H1 (cell line): ENCODE measurements at regions not wholly inside any gene's neighbourhood (a gene's known extent, or its start where the extent isn't known, plus 50 kb on each side); places are given as distances from the start of the nearest gene placed in this dataset.
"Not testable (repeated sequence)": the region's sequence is repeated elsewhere in the genome, so short reads cannot be mapped to it uniquely, and the experiment has no call there.

Source experiments
- CTCF ChIA-PET: fragments of 300-600 bp; sonication (Branson Sonifier 250); formaldehyde crosslinking; loops from one replicate; lab custom pipeline; 2021; ENCODE audit not compliant: partially characterized antibody; lab: Charles Lee
- POLR2A ChIA-PET: fragments of 300-600 bp; sonication (Branson Sonifier 250); formaldehyde crosslinking; loops from one replicate; lab custom pipeline; 2021; ENCODE audit warnings: inconsistent platforms; ENCODE audit not compliant: partially characterized antibody; lab: Charles Lee
- DNase-seq, 2 experiments: peaks; one replicate each; pipeline versions ENCODE4 v3.0.0 to v3.0.0-alpha.2; 2010 to 2022; ENCODE audit warnings: low spot score in 2 of 2, low read depth in 1 of 2, mixed read lengths in 1 of 2
- FAIRE-seq: peaks from 2 replicates; lab custom pipeline; 2011; peaks lifted over from hg19 to GRCh38; lab: Jason Lieb, UNC
- H2AFZ ChIP-seq: 2 replicates; pipeline ENCODE4 v1.8.1; 2012; ENCODE audit warnings: low read length, inconsistent platforms
- H2AK5ac ChIP-seq: 2 replicates; pipeline ENCODE4 v1.6.1; 2013; ENCODE audit warnings: low read depth, low read length
- H2BK120ac ChIP-seq: replicated peaks from 2 replicates; pipeline ENCODE3; 2013; ENCODE audit warnings: low read depth, low read length, inconsistent platforms
- H2BK12ac ChIP-seq: 2 replicates; pipeline ENCODE4 v1.6.1; 2013; ENCODE audit warnings: low read depth, low read length
- H2BK15ac ChIP-seq: 2 replicates; pipeline ENCODE4 v1.6.1; 2013; ENCODE audit warnings: low read length
- H2BK20ac ChIP-seq: 2 replicates; pipeline ENCODE4 v1.6.1; 2013; ENCODE audit warnings: low read length
- H2BK5ac ChIP-seq: 2 replicates; pipeline ENCODE4 v1.6.1; 2013; ENCODE audit warnings: low read depth, low read length
- H3K14ac ChIP-seq: 2 replicates; pipeline ENCODE4 v1.6.1; 2013; ENCODE audit warnings: inconsistent platforms; ENCODE audit not compliant: insufficient read length
- H3K18ac ChIP-seq: 2 replicates; pipeline ENCODE4 v1.6.1; 2013; ENCODE audit warnings: low read length; ENCODE audit errors: extremely low read depth
- H3K23ac ChIP-seq: 2 replicates; pipeline ENCODE4 v1.6.1; 2013; ENCODE audit warnings: inconsistent platforms; ENCODE audit not compliant: insufficient read length
- H3K23me2 ChIP-seq: 2 replicates; pipeline ENCODE4 v1.6.1; 2013; ENCODE audit warnings: low read depth, low read length
- H3K27ac ChIP-seq: 2 replicates; pipeline ENCODE4 v1.6.1; 2011; ENCODE audit warnings: low read depth, low read length, inconsistent platforms
- H3K27me3 ChIP-seq, 4 experiments: replicated peaks in 1 of 4; 1 replicate in 1 of 4; 2 replicates in 3 of 4; pipeline versions ENCODE4 v1.6.1 to v1.8.1; 2011 to 2013; ENCODE audit warnings: low read length in 3 of 4, mild to moderate bottlenecking in 3 of 4, inconsistent platforms in 2 of 4, mixed read lengths in 2 of 4, moderate library complexity in 1 of 4; ENCODE audit not compliant: control insufficient read depth in 3 of 4, insufficient read depth in 3 of 4; ENCODE audit errors: extremely low read depth in 1 of 4
- H3K36me3 ChIP-seq, 4 experiments: 2 replicates each; pipeline versions ENCODE4 v1.6.1 to v1.8.1; 2011 to 2013; ENCODE audit warnings: mild to moderate bottlenecking in 4 of 4, low read length in 3 of 4, moderate library complexity in 2 of 4, control low read depth in 1 of 4, inconsistent platforms in 1 of 4; ENCODE audit not compliant: insufficient read depth in 4 of 4, control insufficient read depth in 2 of 4
- H3K4ac ChIP-seq: replicated peaks from 2 replicates; pipeline ENCODE3; 2013; ENCODE audit warnings: low read length, low read depth, mixed read lengths, inconsistent platforms; ENCODE audit not compliant: insufficient read length
- H3K4me1 ChIP-seq, 4 experiments: replicated peaks in 1 of 4; 1 replicate in 1 of 4; 2 replicates in 3 of 4; pipeline versions ENCODE4 v1.6.1 to v1.8.1; 2011 to 2013; ENCODE audit warnings: low read length in 3 of 4, inconsistent platforms in 2 of 4, mixed read lengths in 1 of 4; ENCODE audit not compliant: insufficient read depth in 4 of 4, control insufficient read depth in 3 of 4
- H3K4me2 ChIP-seq, 2 experiments: 2 replicates each; pipeline versions ENCODE4 v1.6.1 to v1.8.1; 2011 to 2013; ENCODE audit warnings: low read depth in 2 of 2, low read length in 2 of 2, control low read depth in 1 of 2, inconsistent platforms in 1 of 2, mild to moderate bottlenecking in 1 of 2; ENCODE audit not compliant: insufficient read depth in 1 of 2
- H3K4me3 ChIP-seq, 4 experiments: fragments of 200-600, 300-600 bp in 1 of 4; sonication (generic), shearing (Covaris generic), sonication (Bioruptor Twin) in 1 of 4; 2 replicates each; pipeline versions ENCODE4 v1.5.1 to v1.8.1; 2011 to 2016; ENCODE audit warnings: low read length in 4 of 4, low read depth in 3 of 4, control low read depth in 2 of 4, inconsistent platforms in 2 of 4, mild to moderate bottlenecking in 2 of 4, mixed read lengths in 1 of 4, moderate library complexity in 1 of 4; ENCODE audit not compliant: insufficient read depth in 2 of 4; ENCODE audit errors: extremely low read depth in 1 of 4
- H3K56ac ChIP-seq: replicated peaks from 2 replicates; pipeline ENCODE3; 2013; ENCODE audit warnings: low read depth, mild to moderate bottlenecking, mixed read lengths, low read length, inconsistent platforms; ENCODE audit not compliant: insufficient read length
- H3K79me1 ChIP-seq: 2 replicates; pipeline ENCODE4 v1.6.1; 2013; ENCODE audit warnings: low read depth, low read length, control low read depth
- H3K79me2 ChIP-seq, 2 experiments: 2 replicates each; pipeline versions ENCODE4 v1.6.1 to v1.8.1; 2012 to 2013; ENCODE audit warnings: low read length in 2 of 2, mild to moderate bottlenecking in 2 of 2, inconsistent platforms in 1 of 2; ENCODE audit not compliant: insufficient read depth in 2 of 2, control insufficient read depth in 1 of 2
- H3K9ac ChIP-seq, 4 experiments: replicated peaks in 1 of 4; 1 replicate in 1 of 4; 2 replicates in 3 of 4; pipeline versions ENCODE4 v1.6.1 to v1.8.1; 2011 to 2013; ENCODE audit warnings: low read depth in 3 of 4, low read length in 3 of 4, control low read depth in 2 of 4, mild to moderate bottlenecking in 2 of 4, moderate library complexity in 2 of 4, inconsistent platforms in 1 of 4; ENCODE audit errors: extremely low read depth in 1 of 4
- H3K9me3 ChIP-seq, 2 experiments: 2 replicates each; pipeline versions ENCODE4 v1.6.1 to v1.8.1; 2012 to 2013; ENCODE audit warnings: mild to moderate bottlenecking in 2 of 2, moderate library complexity in 2 of 2, control low read depth in 1 of 2, inconsistent platforms in 1 of 2, low read depth in 1 of 2, low read length in 1 of 2, mixed read lengths in 1 of 2; ENCODE audit not compliant: insufficient read depth in 2 of 2
- H4K20me1 ChIP-seq, 2 experiments: replicated peaks in 1 of 2; 2 replicates each; pipeline versions ENCODE3 to v1.8.1; 2011 to 2013; ENCODE audit warnings: inconsistent platforms in 2 of 2, low read length in 2 of 2, mild to moderate bottlenecking in 1 of 2; ENCODE audit not compliant: insufficient read depth in 2 of 2, control insufficient read depth in 1 of 2
- H4K5ac ChIP-seq: 2 replicates; pipeline ENCODE4 v1.6.1; 2013; ENCODE audit warnings: low read length, low read depth, mixed read lengths, inconsistent platforms; ENCODE audit not compliant: insufficient read length
- H4K8ac ChIP-seq: 2 replicates; pipeline ENCODE4 v1.8.0; 2013; ENCODE audit warnings: mild to moderate bottlenecking, moderate library complexity, low read length, inconsistent platforms; ENCODE audit not compliant: insufficient read depth; ENCODE audit errors: extremely low read depth
- H4K91ac ChIP-seq: replicated peaks from 2 replicates; pipeline ENCODE3; 2013; ENCODE audit warnings: low read length, mixed read lengths, inconsistent platforms; ENCODE audit not compliant: insufficient read length
- WGBS, 2 experiments: shearing (Covaris generic) in 1 of 2; methylation state at CpG; one replicate each; pipeline versions ENCODE4 v1.1.6 to v1.1.7; 2013 to 2015; ENCODE audit warnings: low lambda C conversion rate in 2 of 2, mixed read lengths in 2 of 2, inconsistent platforms in 1 of 2, low coverage in 1 of 2, missing lambda C conversion rate in 1 of 2; ENCODE audit not compliant: insufficient replicate concordance in 2 of 2, insufficient coverage in 1 of 2, insufficient read length in 1 of 2; ENCODE audit errors: extremely low coverage in 1 of 2, missing lambda C conversion rate in 1 of 2; 5-methylcytosine and 5-hydroxymethylcytosine counted together

DNA sequence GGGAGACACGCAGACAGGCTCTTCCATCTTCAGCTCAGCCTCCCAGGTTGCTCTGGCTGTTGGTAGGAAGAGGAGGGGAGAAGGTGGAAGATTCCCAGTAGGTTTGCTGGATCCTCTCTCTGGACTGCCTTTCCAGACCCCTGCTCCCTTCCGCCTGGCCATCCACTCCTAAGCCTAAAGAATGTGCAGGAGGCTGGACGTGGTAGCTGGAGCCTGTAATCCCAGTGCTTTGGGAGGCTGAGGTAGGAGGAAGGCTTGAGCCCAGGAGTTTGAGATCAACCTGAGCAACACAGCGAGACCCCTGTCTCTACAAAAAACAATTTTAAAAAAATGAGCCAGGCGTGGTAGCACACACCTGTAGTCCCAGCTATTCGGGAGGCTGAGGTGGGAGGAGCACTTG, 2895.6 kb downstream of the RPIA start:
- H3K79me2 ChIP-seq, H3K23ac ChIP-seq, H2AFZ ChIP-seq, H3K27ac ChIP-seq, FAIRE-seq, H3K14ac ChIP-seq, H3K4me1 ChIP-seq, H3K9ac ChIP-seq, H2BK20ac ChIP-seq, DNase-seq, H3K4me2 ChIP-seq, H3K79me1 ChIP-seq, H3K23me2 ChIP-seq, H2BK5ac ChIP-seq, CTCF ChIA-PET, H2AK5ac ChIP-seq, H4K20me1 ChIP-seq, H3K56ac ChIP-seq, H2BK120ac ChIP-seq, H4K8ac ChIP-seq, H3K4me3 ChIP-seq, H3K4ac ChIP-seq, H4K91ac ChIP-seq, H2BK12ac ChIP-seq, H2BK15ac ChIP-seq, POLR2A ChIA-PET, H3K36me3 ChIP-seq, H3K18ac ChIP-seq, H4K5ac ChIP-seq: not testable (repeated sequence)
- WGBS, 2 experiments, result 83% methylated on average over 6 of the region's 6 CpGs; no CpG with 5 or more reads in 1 of the 2 experiments
- H3K27me3 ChIP-seq, result peaks cover 2 to 13% (median 9%) of the 10 kb centered on the region in 4 experiments
- H3K9me3 ChIP-seq, result peaks cover 6 to 24% of the 10 kb centered on the region in 2 experiments; a peak in 3 of 4 replicates

DNA sequence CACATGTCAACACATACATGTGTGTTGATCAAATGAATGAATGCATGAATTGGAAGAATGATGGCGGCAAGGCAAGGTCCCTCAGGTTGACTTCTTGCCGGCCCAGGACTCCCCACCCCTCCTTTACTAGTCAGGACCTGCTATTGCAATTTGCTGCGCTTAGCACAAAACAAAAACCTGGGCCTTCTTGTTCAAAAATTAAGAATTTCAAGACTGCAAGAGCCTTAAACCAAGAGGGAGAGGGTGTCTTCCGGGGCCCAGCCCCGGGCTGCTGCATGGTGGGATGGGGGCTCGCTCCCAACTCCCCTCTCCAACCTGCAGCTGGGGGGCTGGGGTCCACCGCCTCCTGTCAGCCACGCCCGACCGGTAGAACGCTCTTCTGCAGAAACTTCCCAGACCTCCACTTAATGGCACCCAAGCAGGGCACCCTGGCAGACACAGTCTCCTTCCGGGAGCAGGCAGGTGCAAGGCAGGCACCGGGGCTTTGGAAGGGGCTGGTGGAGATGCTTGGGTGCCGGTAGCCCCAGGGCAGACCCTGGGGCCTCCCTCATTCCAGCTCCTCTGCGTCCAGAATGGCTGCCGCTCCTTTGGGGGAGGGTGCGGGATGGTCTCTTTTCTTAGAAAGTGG, 2896.5 kb downstream of the RPIA start:
- H3K9ac ChIP-seq, H3K23ac ChIP-seq, H2BK15ac ChIP-seq, H3K4me1 ChIP-seq, H3K27ac ChIP-seq, FAIRE-seq, H4K20me1 ChIP-seq, POLR2A ChIA-PET, H3K36me3 ChIP-seq, H2BK120ac ChIP-seq, H3K79me1 ChIP-seq, H3K79me2 ChIP-seq, H4K5ac ChIP-seq, H3K4me2 ChIP-seq, H3K4ac ChIP-seq, H3K14ac ChIP-seq, H2BK12ac ChIP-seq, H4K8ac ChIP-seq, H3K56ac ChIP-seq, DNase-seq, H2BK5ac ChIP-seq, H3K4me3 ChIP-seq, CTCF ChIA-PET, H4K91ac ChIP-seq, H2AFZ ChIP-seq, H2AK5ac ChIP-seq, H3K18ac ChIP-seq, H3K23me2 ChIP-seq, H2BK20ac ChIP-seq: not testable (repeated sequence)
- WGBS, 2 experiments, result 90% methylated on average over 17 of the region's 17 CpGs; no CpG with 5 or more reads in 1 of the 2 experiments
- Histone ChIP-seq H3K27me3 (peaks cover 2 to 13% (median 9%) of the 10 kb centered on the region in 4 experiments), H3K9me3 (peaks cover 6 to 25% of the 10 kb centered on the region in 2 experiments; a peak in 3 of 4 replicates)
